DND-41 (cell line): ENCODE measurements at regions not wholly inside any gene's neighbourhood (a gene's known extent, or its start where the extent isn't known, plus 50 kb on each side); places are given as distances from the start of the nearest gene placed in this dataset.

Source experiments
- ATAC-seq: fragments of 200-7000 bp; cut with Tn5 transposase; 3 replicates; pipeline ENCODE4 v1.9.1; 2021; ENCODE audit warnings: low read depth; ENCODE audit not compliant: insufficient read depth
- DNase-seq: peaks from one replicate; pipeline ENCODE4 v3.0.0-alpha.2; 2020
- H2AFZ ChIP-seq: 2 replicates; pipeline ENCODE4 v1.6.0; 2012; ENCODE audit warnings: low read depth, low read length
- H3K27ac ChIP-seq: 2 replicates; pipeline ENCODE4 v1.5.1; 2012; ENCODE audit warnings: low read length, inconsistent platforms
- H3K27me3 ChIP-seq: fragments of 200-600 bp; sonication (generic); 2 replicates; pipeline ENCODE4 v1.6.0; 2012; ENCODE audit warnings: low read length, mild to moderate bottlenecking, inconsistent platforms; ENCODE audit not compliant: insufficient read depth, poor library complexity
- H3K36me3 ChIP-seq: 2 replicates; pipeline ENCODE4 v1.5.1; 2012; ENCODE audit warnings: low read length, inconsistent platforms; ENCODE audit not compliant: insufficient read depth
- H3K4me1 ChIP-seq: 2 replicates; pipeline ENCODE4 v1.5.1; 2012; ENCODE audit warnings: mild to moderate bottlenecking, low read length; ENCODE audit not compliant: insufficient read depth
- H3K4me2 ChIP-seq: 2 replicates; pipeline ENCODE4 v1.6.0; 2012; ENCODE audit warnings: mild to moderate bottlenecking, moderate library complexity, low read length, inconsistent platforms; ENCODE audit not compliant: insufficient read depth
- H3K4me3 ChIP-seq, 2 experiments: fragments of 200-600 bp in 1 of 2; shearing (Covaris generic) in 1 of 2; 2 replicates each; pipeline ENCODE4 v1.5.1; 2012 to 2016; ENCODE audit warnings: inconsistent platforms in 2 of 2, low read length in 2 of 2, mild to moderate bottlenecking in 2 of 2, low read depth in 1 of 2, moderate library complexity in 1 of 2
- H3K79me2 ChIP-seq: 2 replicates; pipeline ENCODE4 v1.6.0; 2012; ENCODE audit warnings: low read length, inconsistent platforms; ENCODE audit not compliant: insufficient read depth
- H3K9ac ChIP-seq: 2 replicates; pipeline ENCODE4 v1.6.0; 2012; ENCODE audit warnings: low read depth, mild to moderate bottlenecking, inconsistent platforms, low read length, moderate library complexity
- H3K9me3 ChIP-seq: 2 replicates; pipeline ENCODE4 v1.5.1; 2012; ENCODE audit warnings: low read length, moderate library complexity, mild to moderate bottlenecking, inconsistent platforms; ENCODE audit not compliant: insufficient read depth, severe bottlenecking
- H4K20me1 ChIP-seq: 2 replicates; pipeline ENCODE4 v1.6.0; 2012; ENCODE audit warnings: low read length; ENCODE audit not compliant: insufficient read depth
- EZH2 ChIP-seq: IDR thresholded peaks from 3 replicates; pipeline ENCODE4 v1.6.1; 2012; ENCODE audit warnings: borderline replicate concordance, low read depth, mild to moderate bottlenecking, moderate library complexity, low read length, inconsistent platforms; ENCODE audit not compliant: severe bottlenecking
- TF ChIP-seq, protein P1 (sequence below): IDR thresholded peaks from 2 replicates; pipeline ENCODE4 v1.5.1; 2012; ENCODE audit warnings: borderline replicate concordance, low read length, moderate library complexity, mild to moderate bottlenecking; ENCODE audit not compliant: poor library complexity, severe bottlenecking; ENCODE audit errors: extremely low read depth

DNA sequence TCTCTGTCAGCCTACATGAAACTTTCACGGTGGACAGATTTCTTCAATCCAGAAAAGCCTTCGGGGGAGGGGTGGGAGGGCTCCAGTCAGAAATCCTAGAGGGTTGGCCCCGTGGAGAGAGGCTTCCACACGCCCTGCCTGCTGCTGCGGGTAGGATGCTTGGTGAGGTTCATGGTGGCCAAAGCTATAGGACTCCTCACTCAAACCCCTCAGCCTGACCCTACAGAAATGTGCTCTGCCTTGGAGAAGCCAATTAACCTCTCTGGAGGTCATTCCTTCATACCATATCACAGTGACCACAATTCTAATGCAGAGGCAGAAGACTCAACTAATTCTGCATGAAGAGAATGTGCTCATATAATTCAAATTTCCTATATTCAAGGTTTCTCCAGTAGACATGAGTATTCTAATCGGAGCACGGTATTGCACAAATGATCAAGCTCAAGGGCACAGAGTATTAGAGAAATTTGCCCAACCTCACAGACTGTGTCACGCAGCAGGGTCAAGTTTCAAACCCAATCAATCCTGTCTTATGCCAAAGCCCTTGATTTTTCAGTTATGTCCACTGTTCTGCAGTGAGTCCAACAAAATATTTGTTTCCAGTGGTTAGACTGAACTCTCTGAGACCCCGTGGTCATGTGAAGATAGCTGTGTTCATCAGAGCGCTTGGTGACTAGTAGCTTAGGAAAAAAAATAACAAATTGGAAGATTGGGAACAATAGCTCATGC, 104.8 kb downstream of the TOMM20 start:
- Histone ChIP-seq H3K79me2 (no peaks in the 10 kb centered on the region), H4K20me1 (no peaks in the 10 kb centered on the region), H3K9me3 (peaks cover 7% of the 10 kb centered on the region), H3K27me3 (no peaks in the 10 kb centered on the region), H2AFZ (no peak overlapping the region), H3K4me3 (no peak overlapping the region), H3K4me1 (no peaks in the 10 kb centered on the region), H3K27ac (no peak overlapping the region), H3K4me2 (no peak overlapping the region), H3K36me3 (no peaks in the 10 kb centered on the region), H3K9ac (no peak overlapping the region)
- TF ChIP-seq EZH2, result no peak
- TF ChIP-seq, protein P1, sequence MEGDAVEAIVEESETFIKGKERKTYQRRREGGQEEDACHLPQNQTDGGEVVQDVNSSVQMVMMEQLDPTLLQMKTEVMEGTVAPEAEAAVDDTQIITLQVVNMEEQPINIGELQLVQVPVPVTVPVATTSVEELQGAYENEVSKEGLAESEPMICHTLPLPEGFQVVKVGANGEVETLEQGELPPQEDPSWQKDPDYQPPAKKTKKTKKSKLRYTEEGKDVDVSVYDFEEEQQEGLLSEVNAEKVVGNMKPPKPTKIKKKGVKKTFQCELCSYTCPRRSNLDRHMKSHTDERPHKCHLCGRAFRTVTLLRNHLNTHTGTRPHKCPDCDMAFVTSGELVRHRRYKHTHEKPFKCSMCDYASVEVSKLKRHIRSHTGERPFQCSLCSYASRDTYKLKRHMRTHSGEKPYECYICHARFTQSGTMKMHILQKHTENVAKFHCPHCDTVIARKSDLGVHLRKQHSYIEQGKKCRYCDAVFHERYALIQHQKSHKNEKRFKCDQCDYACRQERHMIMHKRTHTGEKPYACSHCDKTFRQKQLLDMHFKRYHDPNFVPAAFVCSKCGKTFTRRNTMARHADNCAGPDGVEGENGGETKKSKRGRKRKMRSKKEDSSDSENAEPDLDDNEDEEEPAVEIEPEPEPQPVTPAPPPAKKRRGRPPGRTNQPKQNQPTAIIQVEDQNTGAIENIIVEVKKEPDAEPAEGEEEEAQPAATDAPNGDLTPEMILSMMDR, result no peak
- DNase-seq (no peak), ATAC-seq (no peak)

DNA sequence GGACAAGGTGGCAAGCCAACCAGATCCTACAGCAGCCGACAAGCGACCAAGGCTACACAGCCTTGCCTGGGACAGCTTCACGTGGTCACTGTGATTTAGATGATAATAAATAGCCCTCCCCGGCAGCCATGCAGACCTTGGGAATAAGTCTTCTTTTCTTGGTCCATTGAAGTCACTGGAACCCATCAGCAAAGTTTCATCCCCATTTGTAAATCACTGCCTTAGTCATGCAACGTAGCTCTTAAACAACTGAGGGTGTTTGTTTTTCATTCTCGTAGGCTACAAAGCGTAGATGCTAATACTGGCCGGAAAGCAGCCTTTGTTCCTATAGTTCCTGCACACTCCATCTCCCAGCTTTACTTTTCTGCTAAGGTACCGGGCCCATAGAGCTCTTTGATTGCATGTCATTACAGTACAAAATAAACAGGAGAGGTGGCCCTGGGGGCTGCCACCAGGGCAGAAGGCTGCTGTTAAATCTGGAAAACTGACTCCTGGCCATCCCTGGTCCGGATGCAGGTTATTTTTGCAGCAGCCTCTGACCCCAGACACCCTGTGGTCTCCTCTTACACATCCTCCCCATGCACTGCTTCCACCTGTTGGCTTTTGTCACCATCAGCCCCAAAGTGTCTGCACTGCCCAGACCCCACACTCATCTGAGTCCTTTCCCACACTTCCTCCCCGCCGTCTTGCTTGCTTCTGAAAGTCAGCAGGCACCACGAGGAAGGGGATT, 105.5 kb downstream of the TOMM20 start:
- ATAC-seq, result no peak

DNA sequence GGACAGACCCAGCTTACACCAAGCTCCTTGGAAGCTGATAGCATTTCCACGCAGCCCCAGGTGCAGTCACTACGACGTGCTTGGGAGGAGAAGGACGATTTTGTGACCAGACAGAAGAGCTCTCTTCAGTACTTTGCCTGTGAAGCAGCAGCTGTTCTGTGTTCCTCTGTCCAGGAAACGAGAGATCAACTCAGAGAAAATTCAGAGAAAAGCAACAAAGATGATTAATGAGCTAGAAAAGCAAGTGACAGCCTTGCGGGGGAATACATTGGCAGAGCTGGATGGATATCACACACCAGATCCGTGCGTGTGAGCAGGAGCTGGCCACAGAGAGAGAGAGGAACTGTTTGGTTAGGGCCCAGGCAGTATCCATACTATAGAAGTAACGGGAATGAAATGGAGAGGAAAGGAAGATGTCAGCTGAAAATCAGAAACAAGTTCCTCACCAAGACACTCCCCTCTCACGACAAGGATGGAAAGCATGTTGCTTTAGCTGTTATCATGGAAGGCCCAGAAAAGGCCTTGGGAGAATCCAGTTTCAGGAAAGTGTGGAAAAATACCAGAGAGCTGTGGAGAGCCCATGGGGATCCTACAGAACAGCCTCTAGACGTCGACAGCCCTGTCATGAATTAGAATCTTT, 106.2 kb downstream of the TOMM20 start:
- Histone ChIP-seq H3K27ac (no peak overlapping the region), H3K27me3 (no peaks in the 10 kb centered on the region), H3K36me3 (no peaks in the 10 kb centered on the region), H4K20me1 (no peaks in the 10 kb centered on the region), H3K9me3 (peaks cover 2% of the 10 kb centered on the region), H3K79me2 (no peaks in the 10 kb centered on the region), H3K4me1 (no peaks in the 10 kb centered on the region), H2AFZ (no peak overlapping the region), H3K4me3 (no peak overlapping the region), H3K4me2 (no peak overlapping the region), H3K9ac (no peak overlapping the region)
- no peak for DNase-seq
- no peak for TF ChIP-seq EZH2
- TF ChIP-seq, protein P1, result no peak
- ATAC-seq, result no peak; the same call in 2 of the 3 replicates

More for the DNA sequence above, 105.5 kb downstream of the TOMM20 start:
- Histone ChIP-seq H3K4me2 (no peak overlapping the region), H2AFZ (no peak overlapping the region), H3K4me1 (no peaks in the 10 kb centered on the region), H3K27me3 (no peaks in the 10 kb centered on the region), H3K9me3 (peaks cover 7% of the 10 kb centered on the region), H4K20me1 (no peaks in the 10 kb centered on the region), H3K9ac (no peak overlapping the region), H3K36me3 (no peaks in the 10 kb centered on the region), H3K27ac (no peak overlapping the region), H3K4me3 (no peak overlapping the region), H3K79me2 (no peaks in the 10 kb centered on the region)
- TF ChIP-seq, protein P1, result no peak
- no peak for TF ChIP-seq EZH2
- DNase-seq, result no peak
